Thyroid gland (tissue), 4 donors: ENCODE measurements at regions not wholly inside any gene's neighbourhood (a gene's known extent, or its start where the extent isn't known, plus 50 kb on each side); places are given as distances from the start of the nearest gene placed in this dataset.

Experiments
- DNase-seq, 2 donors: peaks; one replicate each; pipeline ENCODE4 v3.0.0-alpha.2; 2019
- H3K27ac ChIP-seq, 3 donors: fragments of 200-600 bp; sonication (generic); 1 replicate in 2 of 3; 2 replicates in 1 of 3; pipeline ENCODE4 v1.5.1; 2016 to 2019; ENCODE audit warnings: mild to moderate bottlenecking in 1 of 3, moderate library complexity in 1 of 3
- H3K27me3 ChIP-seq: fragments of 200-600 bp; sonication (generic); one replicate; pipeline ENCODE4 v1.5.1; 2019
- H3K36me3 ChIP-seq, 2 donors: fragments of 200-600 bp; sonication (generic); one replicate each; pipeline ENCODE4 v1.5.1; 2016 to 2019
- H3K4me1 ChIP-seq, 2 donors: fragments of 200-600 bp; sonication (generic); one replicate each; pipeline ENCODE4 v1.5.1; 2017 to 2019
- H3K4me3 ChIP-seq, 3 donors: fragments of 200-600 bp; sonication (generic); replicated peaks in 1 of 3; 1 replicate in 2 of 3; 2 replicates in 1 of 3; pipeline ENCODE4 v1.5.1; 2016; ENCODE audit warnings: mild to moderate bottlenecking in 1 of 3
- H3K9me3 ChIP-seq: fragments of 200-600 bp; sonication (generic); one replicate; pipeline ENCODE4 v1.5.1; 2017
- POLR2A ChIP-seq, 2 donors: fragments of 450-650 bp; IDR thresholded peaks; one replicate each; pipeline ENCODE4 v1.6.1; 2017; ENCODE audit warnings: antibody characterized with exemption in 2 of 2, mild to moderate bottlenecking in 2 of 2, moderate library complexity in 1 of 2
- WGBS, 2 donors: methylation state at CpG; one replicate each; pipeline ENCODE4 v1.1.5; 2017; 5-methylcytosine and 5-hydroxymethylcytosine counted together
- intact Hi-C: fragments of 100-400 bp; cut with DNase I; formaldehyde crosslinking; loops from one replicate; pipeline ENCODE4 v1.15.1; 2023
- TF ChIP-seq, protein P1 (sequence below), 6 experiments: fragments of 200-600 bp in 3 of 6; fragments of 450-650 bp in 3 of 6; sonication (generic) in 3 of 6; IDR thresholded peaks; one replicate each; pipeline ENCODE4 v1.5.1; 2016 to 2019; ENCODE audit warnings: antibody characterized with exemption in 6 of 6, mild to moderate bottlenecking in 2 of 6, inconsistent platforms in 1 of 6, moderate library complexity in 1 of 6

DNA sequence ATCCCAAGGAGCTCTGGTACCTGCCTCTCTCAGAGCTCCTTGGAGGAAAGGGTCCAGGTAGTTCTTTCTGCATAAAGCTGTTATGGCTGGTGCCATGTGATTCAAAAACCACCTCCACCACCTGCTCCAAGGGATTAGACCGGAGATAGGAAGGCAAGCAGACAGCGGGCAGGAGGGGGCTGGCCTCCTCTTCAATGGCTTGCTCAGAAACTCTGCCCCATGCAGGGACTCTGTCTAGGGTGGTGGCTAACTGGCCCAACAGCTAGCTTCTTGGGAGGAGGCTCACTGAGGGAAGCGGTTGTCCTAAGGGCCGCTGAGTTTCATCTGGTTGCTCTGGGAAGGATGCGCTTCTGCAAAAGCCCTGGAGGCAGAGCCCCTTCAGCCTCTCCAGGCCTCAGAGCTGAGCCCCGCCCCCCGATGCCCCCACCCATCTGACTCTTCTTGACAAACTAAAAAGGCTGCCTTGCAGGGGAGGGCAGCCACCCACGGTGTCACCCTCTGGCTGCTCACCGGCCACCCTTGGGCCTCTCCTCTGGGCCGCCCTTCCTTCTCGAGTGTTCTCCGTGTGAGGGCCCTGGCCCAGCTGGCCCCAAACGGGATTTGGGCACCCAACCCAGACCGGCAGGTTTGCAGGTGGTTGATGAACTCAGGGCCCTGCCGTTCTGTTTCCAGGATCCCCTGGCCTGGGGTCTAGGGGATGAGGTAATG, 90.2 kb downstream of the MCFD2 start:
- intact Hi-C loops, result no loop called here
- Histone ChIP-seq H3K36me3 (no peaks in the 10 kb centered on the region), H3K27ac (no peak overlapping the region), H3K27me3 (no peaks in the 10 kb centered on the region), H3K4me1 (no peaks in the 10 kb centered on the region), H3K4me3 (no peak overlapping the region), H3K9me3 (no peaks in the 10 kb centered on the region)
- DNase-seq, result no peak
- WGBS, 2 donors, result 91 to 95% methylated on average over 12 to 13 of the region's 15 CpGs
- TF ChIP-seq, protein P1, sequence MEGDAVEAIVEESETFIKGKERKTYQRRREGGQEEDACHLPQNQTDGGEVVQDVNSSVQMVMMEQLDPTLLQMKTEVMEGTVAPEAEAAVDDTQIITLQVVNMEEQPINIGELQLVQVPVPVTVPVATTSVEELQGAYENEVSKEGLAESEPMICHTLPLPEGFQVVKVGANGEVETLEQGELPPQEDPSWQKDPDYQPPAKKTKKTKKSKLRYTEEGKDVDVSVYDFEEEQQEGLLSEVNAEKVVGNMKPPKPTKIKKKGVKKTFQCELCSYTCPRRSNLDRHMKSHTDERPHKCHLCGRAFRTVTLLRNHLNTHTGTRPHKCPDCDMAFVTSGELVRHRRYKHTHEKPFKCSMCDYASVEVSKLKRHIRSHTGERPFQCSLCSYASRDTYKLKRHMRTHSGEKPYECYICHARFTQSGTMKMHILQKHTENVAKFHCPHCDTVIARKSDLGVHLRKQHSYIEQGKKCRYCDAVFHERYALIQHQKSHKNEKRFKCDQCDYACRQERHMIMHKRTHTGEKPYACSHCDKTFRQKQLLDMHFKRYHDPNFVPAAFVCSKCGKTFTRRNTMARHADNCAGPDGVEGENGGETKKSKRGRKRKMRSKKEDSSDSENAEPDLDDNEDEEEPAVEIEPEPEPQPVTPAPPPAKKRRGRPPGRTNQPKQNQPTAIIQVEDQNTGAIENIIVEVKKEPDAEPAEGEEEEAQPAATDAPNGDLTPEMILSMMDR (IDR thresholded peaks at IDR 0.05), result no peak
- no peak for TF ChIP-seq POLR2A (IDR thresholded peaks at IDR 0.05)

DNA sequence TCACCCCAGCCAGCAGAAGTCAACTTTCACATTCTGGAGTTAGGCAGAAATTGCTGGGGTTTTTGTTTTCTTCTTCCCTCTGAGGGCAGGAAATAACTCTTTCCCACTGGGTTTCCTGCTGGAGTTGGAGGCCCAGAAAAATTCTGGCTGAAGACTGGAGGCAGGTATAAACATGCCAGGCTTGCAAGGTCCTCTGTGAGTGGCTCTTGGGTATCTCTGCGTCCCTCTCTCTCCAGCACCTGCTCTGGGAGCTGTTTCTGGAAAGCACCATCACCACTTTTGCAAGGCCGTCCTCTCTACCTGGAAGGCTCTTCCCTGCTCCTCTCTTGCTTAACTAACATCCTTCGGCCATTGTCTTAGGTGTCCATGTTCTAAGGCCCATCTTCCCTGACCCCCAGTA, 91.0 kb downstream of the MCFD2 start:
- Histone ChIP-seq H3K27ac (no peak overlapping the region), H3K9me3 (no peaks in the 10 kb centered on the region), H3K4me1 (no peaks in the 10 kb centered on the region), H3K4me3 (no peak overlapping the region), H3K36me3 (no peaks in the 10 kb centered on the region), H3K27me3 (no peaks in the 10 kb centered on the region)
- TF ChIP-seq POLR2A (IDR thresholded peaks at IDR 0.05), result no peak
- TF ChIP-seq, protein P1 (IDR thresholded peaks at IDR 0.05), result no peak
- DNase-seq, result no peak
- intact Hi-C loops, result no loop called here
- 96 to 97% methylated on average over 3 of the region's 3 CpGs for WGBS, 2 donors

DNA sequence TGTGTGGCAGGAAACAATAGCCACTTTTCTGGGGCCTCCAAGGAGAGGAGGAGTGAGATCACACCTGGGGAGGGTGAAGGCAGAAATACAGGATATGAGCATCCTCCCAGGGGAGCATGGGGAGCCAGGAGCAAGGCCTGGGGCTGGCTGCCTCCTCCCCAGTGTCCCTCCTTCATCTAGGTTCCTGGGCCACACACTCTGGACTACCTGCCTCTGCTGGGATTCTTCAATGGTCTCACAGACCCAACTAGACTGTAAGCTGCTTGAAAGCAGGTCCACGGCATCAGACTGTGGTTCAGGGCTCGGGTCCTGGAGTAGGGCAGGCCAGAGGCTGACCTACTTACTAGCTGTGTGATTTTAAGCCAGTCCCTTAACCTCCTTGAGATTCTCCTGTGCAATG, 94.0 kb downstream of the MCFD2 start:
- TF ChIP-seq, protein P1 (IDR thresholded peaks at IDR 0.05), result no peak
- TF ChIP-seq POLR2A (IDR thresholded peaks at IDR 0.05), result no peak
- intact Hi-C loops, result no loop called here
- Histone ChIP-seq H3K36me3 (no peaks in the 10 kb centered on the region), H3K27ac (no peak overlapping the region), H3K9me3 (no peaks in the 10 kb centered on the region), H3K4me3 (no peak overlapping the region), H3K27me3 (no peaks in the 10 kb centered on the region), H3K4me1 (peaks cover 0 to 12% of the 10 kb centered on the region in 2 donors)
- 86 to 93% methylated on average over 2 of the region's 2 CpGs for WGBS, 2 donors
- DNase-seq, result no peak

- 89 to 100% methylated on average over 1 to 2 of the region's 2 CpGs for WGBS, 2 donors
- peaks cover 12 to 26% of the 10 kb centered on the region in 2 donors for H3K4me1 ChIP-seq
Observed at GRCh38 chr2:46818819-46819218, 96.8 kb downstream of the MCFD2 start.

GRCh38 chr2:46818141-46818621, 97.4 kb downstream of the MCFD2 start:
- H3K9me3 ChIP-seq, result no peaks in the 10 kb centered on the region
- H3K4me1 ChIP-seq, result peaks cover 12 to 33% of the 10 kb centered on the region in 2 donors
- WGBS, 2 donors, result 77 to 81% methylated on average over 6 of the region's 6 CpGs
- no peaks in the 10 kb centered on the region for H3K36me3 ChIP-seq
- no peak overlapping the region for H3K4me3 ChIP-seq
- no peak for TF ChIP-seq POLR2A (IDR thresholded peaks at IDR 0.05)
- TF ChIP-seq, protein P1 (IDR thresholded peaks at IDR 0.05), result no peak
- H3K27ac ChIP-seq, result peak overlapping the region; percentile 21 to 50 (median 22)
- peak; percentile 47 to 48 for DNase-seq
- intact Hi-C loops, result no loop called here
- no peaks in the 10 kb centered on the region for H3K27me3 ChIP-seq

More at GRCh38 chr2:46818819-46819218, 96.8 kb downstream of the MCFD2 start:
- no peak for DNase-seq
- Histone ChIP-seq H3K27me3 (no peaks in the 10 kb centered on the region), H3K27ac (peak overlapping the region in 2 of 3 donors; percentile 21 to 26), H3K4me3 (no peak overlapping the region), H3K36me3 (no peaks in the 10 kb centered on the region), H3K9me3 (no peaks in the 10 kb centered on the region)
- intact Hi-C loops, result no loop called here
- TF ChIP-seq POLR2A (IDR thresholded peaks at IDR 0.05), result no peak
- TF ChIP-seq, protein P1 (IDR thresholded peaks at IDR 0.05), result no peak
